ENCODE measurements at regions not wholly inside any gene's neighbourhood (a gene's known extent, or its start where the extent isn't known, plus 50 kb on each side); places are given as distances from the start of the nearest gene placed in this dataset.
"Not testable (repeated sequence)": the region's sequence is repeated elsewhere in the genome, so short reads cannot be mapped to it uniquely, and the experiment has no call there.

DNA sequence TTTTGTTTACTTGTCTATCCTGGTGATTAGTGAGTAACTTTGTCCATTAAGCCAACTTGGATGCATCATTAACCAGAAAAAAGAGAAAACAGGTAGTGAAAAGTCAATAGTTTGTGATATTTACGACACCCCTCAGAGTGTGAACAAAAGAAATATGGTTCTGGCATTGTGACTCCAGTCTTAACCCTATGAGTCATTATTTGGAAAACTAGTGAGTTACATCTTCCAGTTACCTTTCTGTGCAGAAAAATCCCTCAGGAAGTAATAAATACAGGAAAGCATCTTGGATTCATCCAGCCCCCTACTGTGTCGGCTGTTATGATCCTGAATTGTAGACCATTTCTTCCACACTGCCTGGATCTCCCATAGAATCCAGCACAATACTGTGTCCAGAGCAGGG lies 379.1 kb downstream of the GALC start:
- H3K27ac ChIP-seq, result no peak overlapping the region
- TF ChIP-seq, protein P1, sequence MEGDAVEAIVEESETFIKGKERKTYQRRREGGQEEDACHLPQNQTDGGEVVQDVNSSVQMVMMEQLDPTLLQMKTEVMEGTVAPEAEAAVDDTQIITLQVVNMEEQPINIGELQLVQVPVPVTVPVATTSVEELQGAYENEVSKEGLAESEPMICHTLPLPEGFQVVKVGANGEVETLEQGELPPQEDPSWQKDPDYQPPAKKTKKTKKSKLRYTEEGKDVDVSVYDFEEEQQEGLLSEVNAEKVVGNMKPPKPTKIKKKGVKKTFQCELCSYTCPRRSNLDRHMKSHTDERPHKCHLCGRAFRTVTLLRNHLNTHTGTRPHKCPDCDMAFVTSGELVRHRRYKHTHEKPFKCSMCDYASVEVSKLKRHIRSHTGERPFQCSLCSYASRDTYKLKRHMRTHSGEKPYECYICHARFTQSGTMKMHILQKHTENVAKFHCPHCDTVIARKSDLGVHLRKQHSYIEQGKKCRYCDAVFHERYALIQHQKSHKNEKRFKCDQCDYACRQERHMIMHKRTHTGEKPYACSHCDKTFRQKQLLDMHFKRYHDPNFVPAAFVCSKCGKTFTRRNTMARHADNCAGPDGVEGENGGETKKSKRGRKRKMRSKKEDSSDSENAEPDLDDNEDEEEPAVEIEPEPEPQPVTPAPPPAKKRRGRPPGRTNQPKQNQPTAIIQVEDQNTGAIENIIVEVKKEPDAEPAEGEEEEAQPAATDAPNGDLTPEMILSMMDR (conservative IDR thresholded peaks at IDR 0.05), result no peak
- no peak for TF ChIP-seq ZFX (IDR thresholded peaks at IDR 0.05)

DNA sequence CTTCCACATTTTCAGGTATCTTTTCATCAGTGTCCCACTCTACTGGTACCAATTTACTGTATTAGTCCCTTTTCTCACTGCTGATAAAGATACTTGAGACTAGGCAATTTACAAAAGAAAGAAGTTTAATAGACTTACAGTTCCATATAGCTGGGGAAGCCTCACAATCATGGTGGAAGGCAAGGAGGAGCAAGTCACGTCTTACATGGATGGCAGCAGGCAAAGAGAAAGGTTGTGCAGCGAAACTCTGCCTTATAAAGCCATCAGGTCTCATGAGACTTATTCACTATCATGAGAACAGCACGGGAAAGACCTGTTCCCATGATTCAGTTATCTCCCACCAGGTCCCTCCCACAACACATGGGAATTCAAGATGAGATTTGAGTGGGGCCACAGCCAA lies 385.9 kb downstream of the GALC start:
- not testable (repeated sequence) for H3K27ac ChIP-seq

GRCh38 chr14:87601036-87601435 lies 391.9 kb downstream of the GALC start:
- no peak for TF ChIP-seq ZFX (IDR thresholded peaks at IDR 0.05)
- TF ChIP-seq, protein P1 (conservative IDR thresholded peaks at IDR 0.05), result no peak
- H3K27ac ChIP-seq, result no peak overlapping the region

- TF ChIP-seq ZFX (IDR thresholded peaks at IDR 0.05), result no peak
- TF ChIP-seq, protein P1 (conservative IDR thresholded peaks at IDR 0.05), result no peak
- H3K27ac ChIP-seq, result no peak overlapping the region
Observed at GRCh38 chr14:87600240-87600639, 392.7 kb downstream of the GALC start.

GRCh38 chr14:87581298-87581697 lies 411.7 kb downstream of the GALC start:
- no peak overlapping the region for H3K27ac ChIP-seq
- TF ChIP-seq ZFX (IDR thresholded peaks at IDR 0.05), result no peak
- TF ChIP-seq, protein P1 (conservative IDR thresholded peaks at IDR 0.05), result no peak

- no peak overlapping the region for H3K27ac ChIP-seq
- TF ChIP-seq, protein P1 (conservative IDR thresholded peaks at IDR 0.05), result no peak
- TF ChIP-seq ZFX (IDR thresholded peaks at IDR 0.05), result no peak
Observed at GRCh38 chr14:87579036-87579435, 413.9 kb downstream of the GALC start.

DNA sequence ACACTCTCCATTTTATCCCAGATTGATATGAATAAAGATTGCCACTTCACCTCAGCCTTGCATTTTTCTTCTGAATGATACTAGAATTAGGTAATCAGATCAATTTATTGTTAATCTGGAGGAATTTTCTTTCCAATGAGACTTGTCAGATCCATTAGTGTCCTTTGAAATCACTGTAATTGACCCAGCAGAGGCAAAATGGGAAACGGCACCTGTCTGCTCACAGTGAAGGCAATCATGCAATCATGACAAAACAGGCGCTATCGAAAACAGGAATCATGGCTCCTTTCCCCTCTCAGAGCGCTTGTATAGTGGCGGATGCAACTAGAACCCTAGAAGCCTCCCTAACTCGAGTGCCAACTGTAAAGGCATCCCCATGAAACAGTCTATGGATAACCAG lies 417.6 kb downstream of the GALC start:
- no peak for TF ChIP-seq ZFX (IDR thresholded peaks at IDR 0.05)
- TF ChIP-seq, protein P1 (conservative IDR thresholded peaks at IDR 0.05), result no peak
- H3K27ac ChIP-seq, result no peak overlapping the region

DNA sequence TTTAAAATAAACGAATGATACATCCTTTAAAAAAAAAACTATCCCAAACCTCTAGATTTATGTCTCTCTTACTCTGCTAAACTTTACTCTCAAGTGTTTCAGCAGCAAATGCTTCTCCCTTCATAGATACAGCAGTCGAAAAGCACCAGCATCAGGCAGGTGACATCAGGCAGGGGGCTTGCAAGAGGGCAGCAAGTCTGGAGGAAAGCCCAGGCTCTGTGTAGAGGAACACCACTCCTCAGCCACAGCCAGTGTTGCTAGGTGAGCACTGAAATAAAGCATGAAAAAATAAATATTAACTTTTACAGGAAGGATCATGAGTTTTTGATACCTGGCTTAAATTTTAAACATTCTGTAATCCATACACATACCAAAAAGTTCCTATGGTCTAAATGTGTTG lies 419.4 kb downstream of the GALC start:
- no peak for TF ChIP-seq ZFX (IDR thresholded peaks at IDR 0.05)
- TF ChIP-seq, protein P1 (conservative IDR thresholded peaks at IDR 0.05), result no peak

More for the DNA sequence above, 419.4 kb downstream of the GALC start:
- no peak overlapping the region for H3K27ac ChIP-seq

All from C4-2B (cell line).